Endothelial cell of umbilical vein (primary cell): ENCODE measurements at regions not wholly inside any gene's neighbourhood (a gene's known extent, or its start where the extent isn't known, plus 50 kb on each side); places are given as distances from the start of the nearest gene placed in this dataset.

Source experiments
- BruUV-seq: library from RNA; stranded (reverse); fragments of 400-500 nt; replicated peaks from 2 replicates; lab custom pipeline; 2021; lab: Mats Ljungman, UMichigan
- CTCF ChIA-PET: fragments of 300-600, 350-600 bp; sonication (Branson Sonifier 250); formaldehyde crosslinking; loops from one replicate; lab custom pipeline; 2021; ENCODE audit warnings: antibody characterized with exemption, inconsistent platforms; lab: Charles Lee
- POLR2A ChIA-PET: fragments of 300-600, 350-600 bp; sonication (Branson Sonifier 250); formaldehyde crosslinking; loops from one replicate; lab custom pipeline; 2021; ENCODE audit warnings: antibody characterized with exemption, inconsistent platforms; lab: Charles Lee
- DNase-seq: peaks from one replicate; pipeline ENCODE4 v3.0.0-alpha.2; 2011; ENCODE audit warnings: low read depth, low spot score
- FAIRE-seq: peaks from 2 replicates; lab custom pipeline; 2011; peaks lifted over from hg19 to GRCh38; lab: Jason Lieb, UNC
- H2AFZ ChIP-seq: 2 replicates; pipeline ENCODE4 v1.6.0; 2012; ENCODE audit warnings: low read depth, low read length, control low read depth, inconsistent platforms
- H3K27ac ChIP-seq: 2 replicates; pipeline ENCODE4 v1.5.1; 2011; ENCODE audit warnings: low read depth, mild to moderate bottlenecking, control low read depth, low read length, moderate library complexity; ENCODE audit not compliant: insufficient read depth
- H3K27me3 ChIP-seq, 2 experiments: 2 replicates each; pipeline versions ENCODE4 v1.6.0 to v1.6.1; 2011; ENCODE audit warnings: low read length in 2 of 2, mixed read lengths in 1 of 2; ENCODE audit not compliant: control insufficient read depth in 2 of 2, insufficient read depth in 2 of 2
- H3K36me3 ChIP-seq, 2 experiments: 2 replicates in 1 of 2; 3 replicates in 1 of 2; pipeline ENCODE4 v1.5.1; 2011; ENCODE audit warnings: low read length in 2 of 2, mild to moderate bottlenecking in 1 of 2, moderate library complexity in 1 of 2; ENCODE audit not compliant: control insufficient read depth in 2 of 2, insufficient read depth in 2 of 2; ENCODE audit errors: extremely low read depth in 1 of 2
- H3K4me1 ChIP-seq: 3 replicates; pipeline ENCODE4 v1.5.1; 2011; ENCODE audit warnings: mild to moderate bottlenecking, low read length; ENCODE audit not compliant: control insufficient read depth, insufficient read depth; ENCODE audit errors: extremely low read depth
- H3K4me2 ChIP-seq: 2 replicates; pipeline ENCODE4 v1.6.1; 2011; ENCODE audit warnings: low read length, control low read depth, mixed read lengths; ENCODE audit not compliant: insufficient read depth
- H3K4me3 ChIP-seq, 3 experiments: fragments of 200-600 bp in 1 of 3; sonication (generic), shearing (Covaris generic) in 1 of 3; replicated peaks in 1 of 3; 2 replicates each; pipeline ENCODE4 v1.5.1; 2011 to 2016; ENCODE audit warnings: control low read depth in 3 of 3, low read length in 3 of 3, mild to moderate bottlenecking in 2 of 3, inconsistent platforms in 1 of 3, low read depth in 1 of 3, moderate library complexity in 1 of 3; ENCODE audit not compliant: insufficient read depth in 1 of 3
- H3K79me2 ChIP-seq: 2 replicates; pipeline ENCODE4 v1.6.0; 2012; ENCODE audit warnings: low read length, inconsistent platforms; ENCODE audit not compliant: control insufficient read depth, insufficient read depth
- H3K9ac ChIP-seq: replicated peaks from 2 replicates; pipeline ENCODE3; 2011; ENCODE audit warnings: low read length, control low read depth; ENCODE audit not compliant: insufficient read depth; ENCODE audit errors: extremely low read depth
- H3K9me1 ChIP-seq: replicated peaks from 3 replicates; pipeline ENCODE4 v1.6.0; 2011; ENCODE audit warnings: mild to moderate bottlenecking, low read length; ENCODE audit not compliant: control insufficient read depth, insufficient read depth; ENCODE audit errors: extremely low read depth
- H3K9me3 ChIP-seq: replicated peaks from 2 replicates; pipeline ENCODE4 v1.5.1; 2012; ENCODE audit warnings: low read length, inconsistent platforms; ENCODE audit not compliant: control insufficient read depth, insufficient read depth
- H4K20me1 ChIP-seq: replicated peaks from 2 replicates; pipeline ENCODE3; 2011; ENCODE audit warnings: mild to moderate bottlenecking, low read length; ENCODE audit not compliant: control insufficient read depth, insufficient read depth; ENCODE audit errors: extremely low read depth
- EZH2 ChIP-seq: IDR thresholded peaks from 2 replicates; pipeline ENCODE4 v1.6.1; 2012; ENCODE audit warnings: borderline replicate concordance, low read depth, mild to moderate bottlenecking, moderate library complexity, low read length, inconsistent platforms; ENCODE audit not compliant: severe bottlenecking
- FOS ChIP-seq: IDR thresholded peaks from 2 replicates; pipeline ENCODE4 v1.6.1; 2011; ENCODE audit warnings: mild to moderate bottlenecking, low read length, moderate library complexity, borderline replicate concordance; ENCODE audit not compliant: insufficient read depth
- GATA2 ChIP-seq: IDR thresholded peaks from 2 replicates; pipeline ENCODE4 v1.7.0; 2011; ENCODE audit warnings: low read depth, mild to moderate bottlenecking, moderate library complexity, mixed read lengths, low read length; ENCODE audit not compliant: insufficient read length, insufficient read depth
- JUN ChIP-seq: IDR thresholded peaks from 2 replicates; pipeline ENCODE4 v1.6.1; 2011; ENCODE audit warnings: borderline replicate concordance, low read depth; ENCODE audit not compliant: insufficient read length, insufficient read depth
- MYC ChIP-seq: IDR thresholded peaks from one replicate; pipeline ENCODE4 v1.6.1; 2011; ENCODE audit warnings: mild to moderate bottlenecking, low read depth, low read length
- POLR2A ChIP-seq: IDR thresholded peaks from 2 replicates; pipeline ENCODE4 v1.6.1; 2012; ENCODE audit warnings: low read depth, mild to moderate bottlenecking, control low read depth, low read length
- POLR2AphosphoS5 ChIP-seq: IDR thresholded peaks from 2 replicates; pipeline ENCODE4 v1.6.1; 2012; ENCODE audit warnings: low read depth, mild to moderate bottlenecking, control low read depth, low read length, moderate library complexity; ENCODE audit not compliant: insufficient read depth
- dilution Hi-C: fragments of 300-500 bp; cut with MboI; formaldehyde crosslinking; loops from one replicate; pipeline ENCODE4 v1.15.0; 2019; ENCODE audit warnings: low sequenced_read_pairs; ENCODE audit not compliant: extremely low pct_ligation_motif_present
- intact Hi-C: fragments of 100-400 bp; cut with micrococcal nuclease; formaldehyde crosslinking; loops from one replicate; pipeline ENCODE4 v1.10.0; 2022
- TF ChIP-seq, protein P1 (sequence below): IDR thresholded peaks from 2 replicates; pipeline ENCODE4 v1.6.1; 2011; ENCODE audit not compliant: insufficient read depth, insufficient read length
- TF ChIP-seq, protein P2 (sequence below), 2 donors: IDR thresholded peaks; 1 replicate in 1 of 2; 2 replicates in 1 of 2; pipeline ENCODE4 v1.5.1; 2011; ENCODE audit warnings: low read length in 2 of 2, mild to moderate bottlenecking in 2 of 2, moderate library complexity in 2 of 2, control low read depth in 1 of 2, inconsistent platforms in 1 of 2, low read depth in 1 of 2; ENCODE audit not compliant: insufficient read depth in 1 of 2; ENCODE audit errors: extremely low read depth in 1 of 2

DNA sequence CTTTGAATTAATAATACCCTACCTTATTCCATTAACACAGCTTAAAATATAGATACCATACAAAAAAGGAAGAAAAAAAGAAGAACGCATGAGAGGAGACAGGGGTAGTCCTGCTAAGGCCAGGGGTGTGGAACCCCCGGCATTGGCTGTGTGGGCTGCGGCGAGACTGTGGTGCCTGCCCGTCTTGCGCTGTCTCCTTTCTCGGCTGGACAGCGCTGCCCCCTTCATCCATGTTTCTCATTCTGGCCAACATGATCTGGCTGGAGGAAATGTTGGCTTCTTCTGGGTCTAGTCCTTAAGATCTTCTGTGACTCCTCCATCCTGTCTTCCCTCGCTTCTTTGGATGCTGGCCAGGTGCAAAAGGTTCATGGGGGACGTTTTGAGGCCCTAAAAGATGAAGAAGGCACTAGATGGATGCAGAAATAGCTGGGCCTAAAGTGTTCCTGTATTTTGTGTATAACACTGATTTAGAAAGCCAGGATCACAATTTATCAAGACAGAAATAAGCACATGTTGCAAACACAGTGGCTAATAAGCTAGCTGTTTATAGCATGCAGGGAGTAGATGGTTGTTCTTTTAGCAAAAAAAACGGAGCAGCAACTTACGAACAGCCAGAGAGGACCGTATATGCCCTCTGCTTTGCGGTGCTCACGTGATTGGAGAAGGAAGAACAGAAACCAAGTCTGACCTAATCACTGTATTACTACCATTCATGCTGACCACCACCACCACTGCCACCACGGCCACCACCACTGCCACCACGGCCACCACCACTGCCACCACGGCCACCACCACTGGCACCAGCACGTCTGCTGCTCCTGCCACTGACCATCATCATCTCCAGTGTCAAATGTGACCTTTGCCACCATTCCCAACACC lies 71.7 kb upstream of the ASB18 start:
- ChIA-PET CTCF (interaction anchor here (0.7 to 1.5 kb wide), 3 partner anchors 10 to 737 kb away, joined by 3 to 6 read pairs (median 4); no protein-coding TSS in a partner anchor), POLR2A (no interaction called here)
- H3K4me3 ChIP-seq, result no peak overlapping the region
- TF ChIP-seq, protein P1, sequence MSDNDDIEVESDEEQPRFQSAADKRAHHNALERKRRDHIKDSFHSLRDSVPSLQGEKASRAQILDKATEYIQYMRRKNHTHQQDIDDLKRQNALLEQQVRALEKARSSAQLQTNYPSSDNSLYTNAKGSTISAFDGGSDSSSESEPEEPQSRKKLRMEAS, result no peak
- TF ChIP-seq EZH2 (no peak), POLR2AphosphoS5 (no peak), FOS (no peak), GATA2 (no peak), MYC (no peak), POLR2A (no peak), JUN (no peak)
- TF ChIP-seq, protein P2, sequence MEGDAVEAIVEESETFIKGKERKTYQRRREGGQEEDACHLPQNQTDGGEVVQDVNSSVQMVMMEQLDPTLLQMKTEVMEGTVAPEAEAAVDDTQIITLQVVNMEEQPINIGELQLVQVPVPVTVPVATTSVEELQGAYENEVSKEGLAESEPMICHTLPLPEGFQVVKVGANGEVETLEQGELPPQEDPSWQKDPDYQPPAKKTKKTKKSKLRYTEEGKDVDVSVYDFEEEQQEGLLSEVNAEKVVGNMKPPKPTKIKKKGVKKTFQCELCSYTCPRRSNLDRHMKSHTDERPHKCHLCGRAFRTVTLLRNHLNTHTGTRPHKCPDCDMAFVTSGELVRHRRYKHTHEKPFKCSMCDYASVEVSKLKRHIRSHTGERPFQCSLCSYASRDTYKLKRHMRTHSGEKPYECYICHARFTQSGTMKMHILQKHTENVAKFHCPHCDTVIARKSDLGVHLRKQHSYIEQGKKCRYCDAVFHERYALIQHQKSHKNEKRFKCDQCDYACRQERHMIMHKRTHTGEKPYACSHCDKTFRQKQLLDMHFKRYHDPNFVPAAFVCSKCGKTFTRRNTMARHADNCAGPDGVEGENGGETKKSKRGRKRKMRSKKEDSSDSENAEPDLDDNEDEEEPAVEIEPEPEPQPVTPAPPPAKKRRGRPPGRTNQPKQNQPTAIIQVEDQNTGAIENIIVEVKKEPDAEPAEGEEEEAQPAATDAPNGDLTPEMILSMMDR (IDR thresholded peaks at IDR 0.05; ENCODE audit: extremely low read depth in 1 of 2, insufficient read depth in 1 of 2, low read depth in 1 of 2, low read length in 2 of 2), result no peak
- no peaks in the 10 kb centered on the region for H3K27me3 ChIP-seq
- no peak overlapping the region for H3K9ac ChIP-seq
- intact Hi-C loops, result no loop called here
- DNase-seq (no peak), FAIRE-seq (no peak)
- no peak overlapping the region for H3K27ac ChIP-seq
- no peaks in the 10 kb centered on the region for H3K79me2 ChIP-seq
- no peaks in the 10 kb centered on the region for H3K9me3 ChIP-seq
- dilution Hi-C loops, result no loop called here
- no TSS peak for BruUV-seq
- no peaks in the 10 kb centered on the region for H3K9me1 ChIP-seq
- H3K4me2 ChIP-seq, result no peak overlapping the region
- no peak overlapping the region for H2AFZ ChIP-seq
- H4K20me1 ChIP-seq, result no peaks in the 10 kb centered on the region
- no peaks in the 10 kb centered on the region for H3K4me1 ChIP-seq
- H3K36me3 ChIP-seq, result no peaks in the 10 kb centered on the region
